ENCODE measurements at regions not wholly inside any gene's neighbourhood (a gene's known extent, or its start where the extent isn't known, plus 50 kb on each side); places are given as distances from the start of the nearest gene placed in this dataset.

GRCh38 chr15:100812802-100813201, 66.8 kb upstream of the ALDH1A3 start (continued):
- TF ChIP-seq RAD51 (IDR thresholded peaks at IDR 0.05; ENCODE audit: borderline replicate concordance, low read depth) (no peak), GMEB1 (CRISPR knock-in tag; IDR thresholded peaks at IDR 0.05) (no peak), CBX5 (IDR thresholded peaks at IDR 0.05; ENCODE audit: borderline replicate concordance, low read depth) (no peak)

- Histone ChIP-seq H3K4me1 (replicated peaks in 1 of 2; ENCODE audit: control insufficient read depth in 2 of 2, insufficient read depth in 2 of 2, low read length in 2 of 2) (no peaks in the 10 kb centered on the region), H3K4me2 (ENCODE audit: insufficient read depth, low read length) (no peak overlapping the region), H3K27ac (ENCODE audit: extremely low read depth, low read depth, low read length) (no peak overlapping the region), H3K79me2 (ENCODE audit: control insufficient read depth, insufficient read depth, low read length) (no peaks in the 10 kb centered on the region), H3K4me3 (no peak overlapping the region), H3K27me3 (ENCODE audit: control insufficient read depth in 2 of 2, insufficient read depth in 2 of 2, low read length in 2 of 2) (no peaks in the 10 kb centered on the region), H3K9me1 (ENCODE audit: control insufficient read depth, insufficient read depth, low read length) (no peaks in the 10 kb centered on the region), H3K9ac (ENCODE audit: insufficient read depth in 1 of 2, low read depth in 2 of 2, low read length in 2 of 2) (no peak overlapping the region), H2AFZ (ENCODE audit: low read depth, low read length) (no peak overlapping the region), H3K9me3 (replicated peaks; ENCODE audit: control insufficient read depth, insufficient read depth, low read depth, low read length) (no peaks in the 10 kb centered on the region), H4K20me1 (replicated peaks; ENCODE audit: control insufficient read depth, insufficient read depth, low read length) (no peaks in the 10 kb centered on the region), H3K36me3 (ENCODE audit: control insufficient read depth, insufficient read depth, low read length) (no peaks in the 10 kb centered on the region)
- WGBS (ENCODE audit: insufficient coverage, low coverage, missing lambda C conversion rate): 2% methylated on average over 3 of the region's 3 CpGs
- TF ChIP-seq CTCFL (IDR thresholded peaks at IDR 0.05; ENCODE audit: borderline replicate concordance, insufficient read depth, low read depth, low read length, poor library complexity, severe bottlenecking): no peak
- in situ Hi-C loops (cut with MboI): no loop called here
- FAIRE-seq: no peak
- no peak for ATAC-seq
- CTCF ChIA-PET (ENCODE audit: low intra/inter-chr PET ratio): no interaction called here
- BruUV-seq (replicated peaks): no TSS peak
- no peak for DNase-seq (ENCODE audit: extremely low read depth in 1 of 4, low spot score in 3 of 4)
- POLR2A ChIA-PET: no interaction called here
- intact Hi-C loops (cut with micrococcal nuclease): no loop called here
These were observed 60.7 kb upstream of the ALDH1A3 start for GRCh38 chr15:100818927-100819326.

All from K562 (cell line).